HG03354 (cell line): ENCODE measurements at regions not wholly inside any gene's neighbourhood (a gene's known extent, or its start where the extent isn't known, plus 50 kb on each side); places are given as distances from the start of the nearest gene placed in this dataset.
"Not testable (repeated sequence)": the region's sequence is repeated elsewhere in the genome, so short reads cannot be mapped to it uniquely, and the experiment has no call there.

Experiments
- ATAC-seq: cut with Tn5 transposase; IDR thresholded peaks from one replicate; pipeline ENCODE4 v1.9.1; 2021; ENCODE audit warnings: mild to moderate bottlenecking; ENCODE audit not compliant: unreplicated experiment, poor library complexity, severe bottlenecking

GRCh38 chr2:102871707-102872106 is 109.9 kb downstream of the TMEM182 start:
- no peak for ATAC-seq

- no peak for ATAC-seq
Observed at GRCh38 chr2:102872388-102872787, 110.6 kb downstream of the TMEM182 start.

- ATAC-seq, result not testable (repeated sequence)
Observed at GRCh38 chr2:102879513-102879912, 117.7 kb downstream of the TMEM182 start.

GRCh38 chr2:102880731-102881130 is 118.9 kb downstream of the TMEM182 start:
- no peak for ATAC-seq

GRCh38 chr2:102886216-102886893 is 124.5 kb downstream of the TMEM182 start:
- ATAC-seq, result no peak

- no peak for ATAC-seq
Observed at GRCh38 chr2:102888514-102888913, 126.7 kb downstream of the TMEM182 start.

- no peak for ATAC-seq
Observed at GRCh38 chr2:102891296-102891695, 129.5 kb downstream of the TMEM182 start.

GRCh38 chr2:102892698-102893310 is 131.0 kb downstream of the TMEM182 start:
- no peak for ATAC-seq

GRCh38 chr2:102893870-102894269 is 132.0 kb downstream of the TMEM182 start:
- no peak for ATAC-seq

- ATAC-seq, result no peak
Observed at GRCh38 chr2:102895376-102895775, 133.5 kb downstream of the TMEM182 start.

- not testable (repeated sequence) for ATAC-seq
Observed at GRCh38 chr2:102909240-102909639, 147.4 kb downstream of the TMEM182 start.

GRCh38 chr2:102910724-102911123 is 148.9 kb downstream of the TMEM182 start:
- no peak for ATAC-seq

GRCh38 chr2:102915128-102915527 is 153.3 kb downstream of the TMEM182 start:
- no peak for ATAC-seq

GRCh38 chr2:102922321-102922720 is 160.5 kb downstream of the TMEM182 start:
- ATAC-seq, result no peak

GRCh38 chr2:102925003-102925402 is 163.2 kb downstream of the TMEM182 start:
- no peak for ATAC-seq

GRCh38 chr2:102927854-102928267 is 166.0 kb downstream of the TMEM182 start:
- ATAC-seq, result no peak

GRCh38 chr2:102929721-102930120 is 167.9 kb downstream of the TMEM182 start:
- ATAC-seq, result no peak

- no peak for ATAC-seq
Observed at GRCh38 chr2:102932501-102932900, 170.7 kb downstream of the TMEM182 start.

GRCh38 chr2:102939207-102939606 is 177.4 kb downstream of the TMEM182 start:
- ATAC-seq, result no peak

GRCh38 chr2:102940684-102941083 is 178.9 kb downstream of the TMEM182 start:
- ATAC-seq, result no peak

GRCh38 chr2:102942107-102942506 is 180.3 kb downstream of the TMEM182 start:
- no peak for ATAC-seq

- no peak for ATAC-seq
Observed at GRCh38 chr2:102943251-102943650, 181.4 kb downstream of the TMEM182 start.
